SU-DHL-6 (cell line): ENCODE measurements at regions not wholly inside any gene's neighbourhood (a gene's known extent, or its start where the extent isn't known, plus 50 kb on each side); places are given as distances from the start of the nearest gene placed in this dataset.

Source experiments
- H2AFZ ChIP-seq: fragments of 200-600 bp; sonication (generic); 2 replicates; pipeline ENCODE4 v1.6.1; 2014; ENCODE audit warnings: low read depth, mild to moderate bottlenecking, moderate library complexity, mixed read lengths, antibody characterized with exemption, low read length; ENCODE audit not compliant: severe bottlenecking
- H3F3A ChIP-seq: fragments of 200-600 bp; shearing (Covaris generic); 2 replicates; pipeline ENCODE4 v1.6.0; 2016; ENCODE audit warnings: antibody characterized with exemption, mild to moderate bottlenecking; ENCODE audit not compliant: insufficient read depth
- H3K27ac ChIP-seq: fragments of 200-600 bp; sonication (generic); 2 replicates; pipeline ENCODE4 v1.5.1; 2016; ENCODE audit warnings: low read depth, mild to moderate bottlenecking, low read length, moderate library complexity, mixed read lengths
- H3K27me3 ChIP-seq: fragments of 200-600 bp; sonication (generic), shearing (Covaris generic); 2 replicates; pipeline ENCODE4 v1.6.0; 2014; ENCODE audit warnings: mild to moderate bottlenecking, low read length
- H3K36me3 ChIP-seq: fragments of 200-600 bp; sonication (generic); 2 replicates; pipeline ENCODE4 v1.6.1; 2014; ENCODE audit warnings: mild to moderate bottlenecking, low read length, mixed read lengths
- H3K4me2 ChIP-seq: fragments of 300-600, 200-600 bp; shearing (Covaris generic), sonication (generic); 2 replicates; pipeline ENCODE4 v1.6.0; 2014; ENCODE audit warnings: low read length, low read depth, mild to moderate bottlenecking; ENCODE audit not compliant: poor library complexity, severe bottlenecking
- H3K4me3 ChIP-seq: fragments of 200-600 bp; sonication (generic); 2 replicates; pipeline ENCODE4 v1.5.1; 2014; ENCODE audit warnings: antibody characterized with exemption, low read length, mild to moderate bottlenecking, mixed read lengths; ENCODE audit not compliant: insufficient read depth, poor library complexity, severe bottlenecking
- H3K79me2 ChIP-seq: fragments of 200-600 bp; sonication (generic); 2 replicates; pipeline ENCODE4 v1.6.1; 2014; ENCODE audit warnings: mild to moderate bottlenecking, low read length, moderate library complexity; ENCODE audit not compliant: insufficient read depth
- H3K9ac ChIP-seq: fragments of 200-600 bp; sonication (generic); 2 replicates; pipeline ENCODE4 v1.7.0; 2014; ENCODE audit warnings: mild to moderate bottlenecking, low read length
- H3K9me2 ChIP-seq: fragments of 200-600 bp; sonication (generic); replicated peaks from 2 replicates; pipeline ENCODE4 v1.6.1; 2014; ENCODE audit warnings: low read length; ENCODE audit not compliant: insufficient read depth
- H3K9me3 ChIP-seq: fragments of 200-600 bp; sonication (generic); 2 replicates; pipeline ENCODE4 v1.6.1; 2014; ENCODE audit warnings: low read length, mixed read lengths; ENCODE audit not compliant: insufficient read depth
- H4K20me1 ChIP-seq: fragments of 200-600 bp; sonication (generic); 2 replicates; pipeline ENCODE4 v1.6.1; 2014; ENCODE audit warnings: low read depth, mild to moderate bottlenecking, antibody characterized with exemption, low read length, moderate library complexity, mixed read lengths
- EZH2phosphoT487 ChIP-seq: fragments of 200-600 bp; sonication (generic), shearing (Covaris generic); conservative IDR thresholded peaks from 2 replicates; pipeline ENCODE4 v1.6.1; 2018; ENCODE audit warnings: mild to moderate bottlenecking, antibody characterized with exemption, low read length, moderate library complexity, mixed read lengths
- TF ChIP-seq, protein P1 (sequence below): fragments of 200-600 bp; sonication (generic); IDR thresholded peaks from one replicate; pipeline ENCODE4 v1.5.1; 2017; ENCODE audit warnings: antibody characterized with exemption, mild to moderate bottlenecking, low read length, moderate library complexity; ENCODE audit not compliant: insufficient read depth, poor library complexity, severe bottlenecking

DNA sequence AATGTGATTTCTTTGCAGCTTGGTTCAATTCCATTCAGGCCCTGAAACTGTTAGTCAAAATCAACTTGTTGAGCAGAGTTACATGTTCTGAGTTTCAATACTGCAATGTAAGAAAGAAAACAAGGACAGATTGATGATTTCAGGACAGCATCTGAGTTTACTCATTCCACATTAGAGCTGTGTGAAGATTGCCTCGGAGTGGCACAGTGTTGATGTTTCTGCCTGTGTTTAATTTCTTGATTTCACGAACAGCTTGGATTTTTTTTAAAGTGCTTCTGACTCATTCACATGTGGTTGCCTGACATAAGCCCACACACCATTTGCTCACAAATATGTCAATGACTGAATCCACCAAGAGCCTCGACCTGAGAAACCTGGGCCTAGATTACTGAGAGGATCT is 101.2 kb upstream of the PARD3 start:
- Histone ChIP-seq H3F3A (no peaks in the 10 kb centered on the region), H2AFZ (no peak overlapping the region), H3K9me2 (no peaks in the 10 kb centered on the region), H3K27ac (no peak overlapping the region), H3K4me3 (no peak overlapping the region), H3K79me2 (no peaks in the 10 kb centered on the region), H3K27me3 (no peaks in the 10 kb centered on the region), H3K9ac (no peak overlapping the region), H3K9me3 (no peaks in the 10 kb centered on the region), H4K20me1 (no peaks in the 10 kb centered on the region), H3K36me3 (no peaks in the 10 kb centered on the region), H3K4me2 (no peak overlapping the region)
- no peak for TF ChIP-seq EZH2phosphoT487
- TF ChIP-seq, protein P1, sequence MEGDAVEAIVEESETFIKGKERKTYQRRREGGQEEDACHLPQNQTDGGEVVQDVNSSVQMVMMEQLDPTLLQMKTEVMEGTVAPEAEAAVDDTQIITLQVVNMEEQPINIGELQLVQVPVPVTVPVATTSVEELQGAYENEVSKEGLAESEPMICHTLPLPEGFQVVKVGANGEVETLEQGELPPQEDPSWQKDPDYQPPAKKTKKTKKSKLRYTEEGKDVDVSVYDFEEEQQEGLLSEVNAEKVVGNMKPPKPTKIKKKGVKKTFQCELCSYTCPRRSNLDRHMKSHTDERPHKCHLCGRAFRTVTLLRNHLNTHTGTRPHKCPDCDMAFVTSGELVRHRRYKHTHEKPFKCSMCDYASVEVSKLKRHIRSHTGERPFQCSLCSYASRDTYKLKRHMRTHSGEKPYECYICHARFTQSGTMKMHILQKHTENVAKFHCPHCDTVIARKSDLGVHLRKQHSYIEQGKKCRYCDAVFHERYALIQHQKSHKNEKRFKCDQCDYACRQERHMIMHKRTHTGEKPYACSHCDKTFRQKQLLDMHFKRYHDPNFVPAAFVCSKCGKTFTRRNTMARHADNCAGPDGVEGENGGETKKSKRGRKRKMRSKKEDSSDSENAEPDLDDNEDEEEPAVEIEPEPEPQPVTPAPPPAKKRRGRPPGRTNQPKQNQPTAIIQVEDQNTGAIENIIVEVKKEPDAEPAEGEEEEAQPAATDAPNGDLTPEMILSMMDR = no peak

DNA sequence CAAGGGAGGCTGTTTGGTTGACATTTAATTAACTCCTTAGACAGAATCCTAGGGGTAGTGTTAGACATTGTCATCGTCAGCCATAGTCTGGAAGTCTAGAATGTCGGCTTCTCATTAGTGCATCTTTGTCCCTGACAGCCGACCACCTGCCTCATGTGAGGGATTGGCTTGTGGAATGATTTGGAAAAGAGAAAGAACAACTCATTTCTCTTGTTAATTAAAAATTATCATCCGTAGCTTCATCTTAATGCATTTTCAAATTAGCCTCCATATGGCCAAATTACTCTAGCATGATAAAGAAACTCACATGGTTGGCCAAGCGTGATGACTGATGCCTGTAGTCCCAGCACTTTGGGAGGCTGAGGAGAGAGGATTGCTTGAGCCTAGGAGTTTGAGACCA is 97.7 kb upstream of the PARD3 start:
- Histone ChIP-seq H3K36me3 (no peaks in the 10 kb centered on the region), H3K4me2 (no peak overlapping the region), H4K20me1 (no peaks in the 10 kb centered on the region), H3K9me2 (no peaks in the 10 kb centered on the region), H2AFZ (no peak overlapping the region), H3K27ac (no peak overlapping the region), H3K27me3 (no peaks in the 10 kb centered on the region), H3K9me3 (no peaks in the 10 kb centered on the region), H3K4me3 (no peak overlapping the region), H3K9ac (no peak overlapping the region), H3K79me2 (no peaks in the 10 kb centered on the region), H3F3A (no peaks in the 10 kb centered on the region)
- no peak for TF ChIP-seq EZH2phosphoT487
- TF ChIP-seq, protein P1 = no peak

DNA sequence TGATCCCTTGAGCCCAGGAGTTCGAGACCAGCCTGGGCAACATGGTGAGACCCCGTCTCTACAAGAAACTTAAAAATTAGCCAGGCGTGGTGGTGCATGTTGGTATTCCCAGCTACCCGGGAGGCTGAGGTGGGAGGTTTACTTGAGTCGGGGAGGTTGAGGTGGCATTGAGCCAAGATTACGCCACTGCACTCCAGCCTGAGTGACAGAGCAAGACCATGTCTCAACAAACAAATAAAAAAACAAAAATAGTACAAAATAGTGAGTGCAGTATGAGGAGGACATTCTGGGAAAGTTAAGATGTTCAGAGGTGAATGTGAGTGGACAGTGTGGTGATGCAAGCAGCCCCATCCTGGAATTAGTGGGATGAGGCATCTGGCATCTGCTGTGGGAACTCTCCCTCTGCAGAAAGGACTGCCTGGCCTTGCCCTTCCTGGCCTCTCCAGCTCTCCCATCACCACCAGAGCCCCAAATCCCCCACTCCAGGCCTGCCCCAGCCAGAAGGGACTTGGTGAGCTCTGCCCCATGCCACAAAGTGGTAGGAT is 96.6 kb upstream of the PARD3 start:
- no peak overlapping the region for H3K4me2 ChIP-seq
- H3F3A ChIP-seq = no peaks in the 10 kb centered on the region
- H3K9me2 ChIP-seq = no peaks in the 10 kb centered on the region
- H4K20me1 ChIP-seq = no peaks in the 10 kb centered on the region
- TF ChIP-seq, protein P1 = no peak
- no peak for TF ChIP-seq EZH2phosphoT487
- no peaks in the 10 kb centered on the region for H3K27me3 ChIP-seq
- no peaks in the 10 kb centered on the region for H3K79me2 ChIP-seq
- no peak overlapping the region for H3K27ac ChIP-seq
- H2AFZ ChIP-seq = no peak overlapping the region
- H3K9ac ChIP-seq = no peak overlapping the region
- H3K9me3 ChIP-seq = no peaks in the 10 kb centered on the region
- H3K4me3 ChIP-seq = no peak overlapping the region
- no peaks in the 10 kb centered on the region for H3K36me3 ChIP-seq
